HG03457 (cell line): ENCODE measurements at regions not wholly inside any gene's neighbourhood (a gene's known extent, or its start where the extent isn't known, plus 50 kb on each side); places are given as distances from the start of the nearest gene placed in this dataset.
"Not testable (repeated sequence)": the region's sequence is repeated elsewhere in the genome, so short reads cannot be mapped to it uniquely, and the experiment has no call there.

ENCODE experiments used
- ATAC-seq: cut with Tn5 transposase; IDR thresholded peaks from one replicate; pipeline ENCODE4 v1.9.1; 2021; ENCODE audit warnings: moderate number of reproducible peaks; ENCODE audit not compliant: unreplicated experiment

DNA sequence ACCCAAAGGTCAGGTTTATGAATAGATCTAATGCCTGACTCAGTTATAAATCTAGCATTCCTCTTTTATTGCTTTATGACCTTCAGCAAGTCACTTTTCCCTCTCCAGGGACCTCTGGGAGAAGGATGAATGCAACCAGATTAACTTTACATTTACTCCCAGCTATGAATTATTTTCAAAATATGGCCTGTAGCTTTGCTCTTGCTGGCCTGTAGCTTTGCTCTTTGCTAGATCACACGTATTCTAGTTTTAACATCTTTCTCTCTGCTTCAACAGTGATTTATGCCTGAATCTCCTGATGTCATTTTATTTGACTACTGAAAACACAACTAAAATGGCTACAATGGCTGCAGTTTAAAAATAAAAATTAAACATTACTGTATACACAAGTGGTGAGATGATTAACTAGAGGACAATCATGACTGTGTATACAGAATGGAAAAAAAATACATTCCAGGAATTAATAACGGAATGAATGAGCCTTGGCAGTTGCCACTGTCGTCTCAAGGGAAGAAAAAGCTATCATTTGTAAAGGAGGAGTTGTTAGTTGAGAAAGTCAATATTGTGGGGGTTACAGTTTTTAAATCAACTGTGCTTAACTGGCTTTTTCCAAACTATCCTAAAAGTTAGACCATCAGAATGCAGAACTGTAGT is 434.5 kb upstream of the GOT2 start:
- ATAC-seq, result no peak

DNA sequence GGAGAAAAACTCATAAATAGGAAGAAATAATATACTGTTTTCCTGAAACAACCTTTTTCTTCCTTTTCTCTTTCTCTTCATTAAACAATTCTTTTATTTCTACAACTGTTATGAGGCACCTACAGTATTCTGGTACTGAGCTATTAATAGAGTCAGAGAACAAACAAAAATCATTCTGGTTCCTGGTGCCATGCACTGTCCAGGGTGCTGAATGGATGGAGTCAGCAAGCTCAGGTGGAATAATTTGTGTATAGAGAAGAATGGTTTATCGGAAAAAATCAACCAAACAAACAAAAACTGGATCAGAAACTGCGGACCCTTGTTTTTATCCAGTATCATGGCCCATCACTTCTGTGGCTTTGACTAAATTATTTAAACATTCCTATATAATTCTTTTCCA is 430.3 kb upstream of the GOT2 start:
- no peak for ATAC-seq

GRCh38 chr16:59163371-59164055 is 429.4 kb upstream of the GOT2 start:
- ATAC-seq, result no peak

DNA sequence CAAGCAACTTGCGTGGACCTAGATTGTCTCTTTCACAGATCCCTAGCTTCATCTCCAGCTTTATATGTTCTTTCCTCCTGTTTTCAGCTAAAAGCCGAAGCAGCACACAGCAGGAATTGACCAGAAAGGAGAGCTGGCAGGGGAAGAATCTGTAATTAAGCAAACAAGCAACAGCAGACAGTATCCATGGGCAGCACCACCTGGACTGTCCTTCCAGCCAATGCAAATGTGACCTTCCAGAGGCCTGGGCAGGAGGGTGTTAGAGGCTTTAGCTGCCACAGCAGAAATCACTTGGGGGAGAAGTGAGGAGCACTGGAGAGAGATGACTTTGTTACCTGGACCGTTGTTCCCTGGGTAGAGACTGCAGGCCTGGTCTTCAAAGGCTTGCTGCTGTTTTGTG is 427.6 kb upstream of the GOT2 start:
- no peak for ATAC-seq

- ATAC-seq, result no peak
These were observed 420.2 kb upstream of the GOT2 start for GRCh38 chr16:59154295-59154694.

DNA sequence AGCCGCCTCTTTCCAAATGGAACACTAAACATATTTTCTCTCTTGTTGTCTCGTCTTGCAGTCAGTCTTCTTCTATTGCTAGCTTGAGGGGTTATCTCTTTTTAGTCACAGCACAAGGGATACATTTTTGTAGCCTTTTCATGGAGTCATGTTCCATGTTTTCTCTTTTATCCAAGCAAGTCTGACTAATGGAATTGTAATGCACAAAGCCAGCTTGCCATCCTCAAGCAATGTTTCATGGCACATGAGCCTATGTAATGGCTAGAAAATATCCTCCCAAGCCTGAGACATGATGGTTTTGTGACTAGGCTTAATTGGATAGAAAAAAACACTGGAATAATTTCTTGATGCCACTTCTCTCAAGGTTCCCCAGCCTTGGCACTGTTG is 414.6 kb upstream of the GOT2 start:
- ATAC-seq, result no peak

DNA sequence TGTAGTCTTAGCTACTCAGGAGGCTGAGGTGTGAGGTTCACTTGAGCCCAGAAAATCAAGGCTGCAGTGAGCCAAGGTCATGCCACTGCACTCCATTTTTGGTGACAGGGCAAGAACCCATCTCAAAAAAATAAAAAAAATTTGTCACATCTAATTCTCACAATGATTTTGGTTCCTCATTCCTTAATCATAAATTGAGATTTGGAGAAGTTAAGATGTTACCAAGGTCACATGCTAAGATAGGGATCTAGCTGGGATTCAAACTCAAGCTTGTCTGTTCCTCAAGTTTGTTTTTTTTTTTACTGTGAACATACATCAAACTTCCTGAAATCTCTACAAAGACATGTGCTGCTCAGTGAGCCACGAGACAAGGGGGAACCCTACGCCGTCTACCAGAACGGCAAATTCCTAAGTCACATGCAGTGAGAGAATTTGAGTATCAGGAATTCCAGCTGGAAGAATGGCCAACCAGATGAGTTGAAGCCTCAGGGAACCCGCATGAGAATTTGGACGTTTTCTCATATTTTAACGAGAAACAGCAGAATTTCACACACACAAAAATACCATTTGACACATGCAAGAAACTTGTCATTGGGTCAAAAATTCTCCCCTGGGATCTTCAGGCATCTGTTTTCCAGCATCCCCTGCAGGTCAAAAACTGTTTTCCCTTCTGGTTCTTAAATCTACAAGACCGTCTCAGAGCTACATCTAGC is 414.1 kb upstream of the GOT2 start:
- no peak for ATAC-seq

DNA sequence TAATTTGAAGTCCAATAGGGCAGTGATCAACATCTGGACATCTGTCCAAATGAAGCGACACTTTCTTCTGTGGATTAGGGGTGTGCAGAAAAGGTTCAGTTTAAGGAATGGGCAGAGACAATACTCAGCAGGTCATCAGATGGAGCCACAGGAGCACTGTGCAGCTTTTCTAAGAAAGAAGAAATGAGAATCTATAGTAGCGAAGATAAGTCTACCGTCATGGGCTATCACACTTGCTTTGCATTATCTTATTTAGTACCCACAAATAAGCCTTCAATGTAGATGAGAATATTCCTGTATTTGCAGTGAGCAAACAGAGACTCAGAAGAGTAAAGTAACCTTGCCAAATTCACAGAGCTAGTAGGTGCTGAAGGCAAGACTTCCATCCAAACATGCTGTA is 412.0 kb upstream of the GOT2 start:
- no peak for ATAC-seq

DNA sequence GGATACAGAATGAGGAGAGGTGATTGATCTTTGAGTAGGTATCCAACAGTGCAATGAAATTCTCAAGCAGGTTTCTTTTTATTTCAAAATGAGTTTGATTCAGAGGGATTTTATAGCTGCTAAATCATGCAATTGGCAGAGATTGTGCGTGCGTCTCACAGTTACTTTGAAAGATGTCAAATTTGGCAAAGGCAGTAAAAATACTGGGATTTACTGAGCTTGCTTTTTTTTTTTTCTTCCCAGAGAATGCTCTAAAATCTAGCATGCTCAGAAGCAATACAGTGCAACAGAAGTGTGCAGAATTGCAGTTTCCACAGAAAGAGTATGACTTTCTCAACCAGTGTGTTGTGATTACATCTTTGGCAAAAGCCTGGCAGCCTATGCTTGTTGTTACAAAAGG is 410.7 kb upstream of the GOT2 start:
- no peak for ATAC-seq

DNA sequence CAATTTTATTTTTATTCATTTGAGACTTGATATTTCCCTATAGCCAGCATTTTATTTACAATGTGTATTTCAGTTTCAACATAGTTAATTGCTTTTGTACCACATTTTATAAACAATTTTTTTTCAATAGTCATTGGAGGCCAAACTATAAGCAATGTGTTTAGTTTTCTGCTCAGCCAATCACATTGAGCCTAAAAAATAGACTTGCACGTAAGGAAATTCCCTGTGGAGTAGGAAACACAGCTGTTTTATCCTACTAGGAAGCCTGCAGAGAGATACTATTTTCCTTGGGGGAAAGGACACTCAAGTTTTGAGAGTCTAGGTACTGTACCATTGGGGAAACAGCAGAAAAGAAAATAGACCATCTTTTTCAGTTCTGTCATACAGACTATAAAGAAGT is 410.2 kb upstream of the GOT2 start:
- ATAC-seq, result no peak

DNA sequence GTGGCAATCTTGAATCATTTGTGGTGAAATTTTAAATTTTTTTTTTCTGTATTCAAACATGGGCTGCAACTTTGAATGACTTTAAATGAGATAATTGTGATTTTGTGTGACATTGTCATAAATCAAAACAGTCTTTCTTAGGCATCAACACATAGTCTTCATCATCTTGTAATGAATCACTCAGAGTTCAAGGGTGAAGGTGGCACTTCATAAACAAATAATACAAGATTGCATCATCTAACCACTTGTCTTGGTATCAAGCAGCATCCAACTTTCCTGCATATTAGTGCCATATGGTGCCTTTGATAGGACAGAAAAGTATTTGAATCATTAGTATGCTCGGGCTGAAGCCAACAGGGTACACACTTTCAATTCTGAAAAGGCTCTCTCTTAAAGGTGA is 392.4 kb upstream of the GOT2 start:
- no peak for ATAC-seq

GRCh38 chr16:59124056-59124455 is 389.9 kb upstream of the GOT2 start:
- no peak for ATAC-seq

DNA sequence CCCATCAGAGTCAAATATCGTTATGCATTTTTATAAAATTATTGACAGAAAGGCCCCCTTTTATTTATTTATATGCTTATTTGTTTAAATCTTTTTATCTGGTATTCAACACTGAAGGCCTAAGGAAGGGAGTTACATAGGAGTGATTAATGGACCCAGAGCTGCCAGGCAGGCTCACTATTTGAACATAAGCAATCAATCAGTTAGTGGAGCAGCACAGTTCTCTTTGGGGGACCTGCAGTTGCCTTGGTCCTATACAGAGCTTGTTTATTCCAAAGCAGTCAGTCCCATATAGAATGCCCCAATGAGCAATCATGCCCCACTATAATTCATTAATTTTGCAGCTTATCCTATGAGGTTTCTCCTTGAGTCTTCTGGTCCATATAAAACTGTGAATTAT is 389.4 kb upstream of the GOT2 start:
- no peak for ATAC-seq

DNA sequence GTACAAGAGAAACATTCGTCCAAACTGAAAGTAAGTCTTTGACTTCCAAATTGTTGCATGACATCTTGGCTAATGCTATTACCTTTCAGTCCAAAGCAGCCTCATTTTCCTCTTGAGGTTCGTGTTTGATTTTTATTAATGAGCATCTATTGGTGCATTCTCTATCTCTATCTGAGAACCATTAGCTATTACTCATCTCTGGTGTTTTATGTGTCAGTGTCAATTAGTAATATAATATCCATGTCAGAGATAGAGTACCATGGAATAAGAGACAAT is 388.1 kb upstream of the GOT2 start:
- ATAC-seq, result no peak

- no peak for ATAC-seq
These were observed 387.5 kb upstream of the GOT2 start for GRCh38 chr16:59121411-59122261.

DNA sequence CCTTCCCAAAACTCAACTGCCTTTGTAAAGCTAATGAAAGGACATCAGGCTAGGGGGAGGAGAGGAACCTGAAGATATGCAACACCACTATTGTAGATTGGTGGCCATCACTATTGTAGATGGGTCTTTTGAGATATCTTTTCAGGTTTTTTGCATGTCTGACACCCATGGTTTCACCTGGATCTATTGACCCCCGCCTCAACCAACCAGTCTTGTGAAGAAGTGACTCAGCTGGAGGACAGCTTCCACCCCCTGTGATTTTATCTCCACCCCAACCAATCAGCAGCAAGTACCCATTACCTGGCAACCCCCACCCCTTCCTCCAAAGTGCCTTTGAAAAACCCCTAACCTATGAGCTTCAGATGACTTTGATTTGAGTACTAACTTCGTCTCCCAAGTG is 382.6 kb upstream of the GOT2 start:
- ATAC-seq, result no peak

DNA sequence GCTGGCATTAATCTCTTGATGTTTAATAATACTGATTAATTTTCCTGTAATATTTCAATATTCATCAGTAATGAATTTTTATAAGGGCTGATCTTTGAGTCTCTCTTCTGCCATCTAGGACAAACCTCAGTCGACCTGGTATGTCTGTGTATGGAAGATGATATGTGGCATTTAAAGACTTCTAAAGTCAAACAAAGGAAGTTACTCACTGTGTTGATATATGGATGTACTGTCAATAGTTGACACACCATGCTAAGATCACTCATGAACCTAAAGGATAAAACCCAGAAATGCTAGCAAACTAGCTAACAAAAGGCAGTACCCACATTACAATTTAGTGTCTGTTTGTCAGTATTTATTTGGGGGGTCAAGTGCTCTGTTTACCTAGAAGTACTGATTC is 380.7 kb upstream of the GOT2 start:
- ATAC-seq, result no peak

DNA sequence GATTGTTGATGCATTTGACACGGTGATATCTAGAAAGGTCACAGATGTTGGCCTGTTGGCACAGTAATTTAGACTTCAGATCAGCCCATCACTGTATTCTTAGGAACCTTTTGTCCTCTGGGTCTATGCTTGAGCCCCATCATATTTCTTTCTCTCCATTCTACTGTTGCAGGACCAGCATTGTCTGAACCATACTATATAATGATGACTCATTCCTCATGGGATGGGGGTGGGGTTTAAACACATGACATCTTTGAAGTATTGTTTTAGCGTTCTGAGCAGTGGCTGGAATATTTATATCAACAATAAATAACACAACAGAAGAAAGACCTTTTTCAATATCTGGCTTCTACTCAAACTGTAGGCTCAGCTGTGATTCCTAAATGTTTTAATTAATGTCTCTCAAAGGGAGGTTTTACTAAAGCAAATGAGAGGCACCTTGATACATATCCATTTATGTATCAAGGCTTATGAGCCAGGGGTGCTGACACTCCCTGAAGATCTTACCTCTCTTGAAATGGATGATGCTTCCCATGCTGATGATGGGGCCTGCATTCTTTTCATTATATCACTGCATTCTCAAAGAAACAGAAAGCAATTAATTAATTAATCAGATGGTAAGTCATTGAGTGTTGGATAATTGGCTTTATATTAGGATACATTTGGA is 379.0 kb upstream of the GOT2 start:
- no peak for ATAC-seq

DNA sequence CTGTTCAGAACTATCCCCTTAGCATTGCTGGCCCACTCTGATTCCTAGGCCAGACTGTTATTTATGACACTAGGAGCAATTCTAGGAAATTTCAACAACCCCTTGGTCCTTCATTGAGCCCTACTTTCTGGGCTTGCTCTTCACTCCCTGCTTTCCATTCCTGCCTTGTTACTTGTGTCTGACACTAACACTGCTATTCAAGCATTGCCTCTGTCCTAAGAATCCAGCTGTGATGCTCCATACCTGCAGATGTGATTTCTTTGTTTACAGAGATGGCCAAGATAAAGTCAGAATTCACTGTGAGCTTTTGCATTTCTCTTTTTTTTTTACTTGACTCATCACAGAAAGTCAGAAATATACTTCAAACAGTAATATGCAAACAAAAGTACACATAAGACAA is 377.2 kb upstream of the GOT2 start:
- no peak for ATAC-seq

- ATAC-seq, result no peak
These were observed 374.3 kb upstream of the GOT2 start for GRCh38 chr16:59108374-59108773.

DNA sequence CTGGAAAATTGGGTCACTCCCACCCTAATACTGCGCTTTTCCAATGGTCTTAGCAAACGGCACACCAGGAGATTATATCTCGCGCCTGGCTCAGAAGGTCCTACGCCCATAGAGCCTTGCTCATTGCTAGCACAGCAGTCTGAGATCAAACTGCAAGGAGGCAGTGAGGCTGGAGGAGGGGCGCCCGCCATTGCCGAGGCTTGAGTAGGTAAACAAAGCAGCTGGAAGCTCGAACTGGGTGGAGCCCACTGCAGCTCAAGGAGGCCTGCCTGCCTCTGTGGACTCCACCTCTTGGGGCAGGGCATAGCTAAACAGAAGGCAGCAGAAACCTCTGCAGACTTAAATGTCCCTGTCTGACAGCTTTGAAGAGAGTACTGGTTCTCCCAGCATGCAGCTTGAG is 362.6 kb upstream of the GOT2 start:
- not testable (repeated sequence) for ATAC-seq
